Ascending aorta (tissue), 2 donors: ENCODE measurements at regions not wholly inside any gene's neighbourhood (a gene's known extent, or its start where the extent isn't known, plus 50 kb on each side); places are given as distances from the start of the nearest gene placed in this dataset.
"Not testable (repeated sequence)": the region's sequence is repeated elsewhere in the genome, so short reads cannot be mapped to it uniquely, and the experiment has no call there.

ENCODE experiments used
- DNase-seq, 2 donors: peaks; one replicate each; pipeline ENCODE4 v3.0.0-alpha.2; 2019; ENCODE audit warnings: low spot score in 2 of 2
- H3K27ac ChIP-seq, 2 donors: fragments of 200-600 bp; sonication (generic); one replicate each; pipeline ENCODE4 v1.5.1; 2016 to 2017; ENCODE audit warnings: mild to moderate bottlenecking in 1 of 2
- H3K27me3 ChIP-seq: fragments of 200-600 bp; sonication (generic); one replicate; pipeline ENCODE4 v1.5.1; 2017
- H3K36me3 ChIP-seq, 2 donors: fragments of 200-600 bp; sonication (generic); one replicate each; pipeline ENCODE4 v1.5.1; 2016
- H3K4me1 ChIP-seq, 2 donors: fragments of 200-600 bp; sonication (generic); one replicate each; pipeline ENCODE4 v1.5.1; 2016 to 2017; ENCODE audit warnings: mild to moderate bottlenecking in 1 of 2
- H3K4me3 ChIP-seq, 2 donors: fragments of 200-600 bp; sonication (generic); one replicate each; pipeline ENCODE4 v1.5.1; 2016 to 2017; ENCODE audit warnings: mild to moderate bottlenecking in 1 of 2
- H3K9me3 ChIP-seq, 2 donors: fragments of 200-600 bp; sonication (generic); one replicate each; pipeline ENCODE4 v1.5.1; 2016
- CTCF ChIP-seq, 3 experiments: fragments of 200-600 bp in 2 of 3; fragments of 450-650 bp in 1 of 3; sonication (generic) in 2 of 3; IDR thresholded peaks; one replicate each; pipeline ENCODE4 v1.5.1; 2016 to 2019; ENCODE audit warnings: antibody characterized with exemption in 3 of 3, mild to moderate bottlenecking in 1 of 3, moderate library complexity in 1 of 3
- intact Hi-C: fragments of 100-400 bp; cut with DNase I; formaldehyde crosslinking; loops from one replicate; pipeline ENCODE4 v1.15.1; 2023

- H3K4me3 ChIP-seq, result peak overlapping the region; percentile 35 to 39
- intact Hi-C loops, result no loop called here
- H3K9me3 ChIP-seq, result no peaks in the 10 kb centered on the region
- no peak overlapping the region for H3K27ac ChIP-seq
- no peaks in the 10 kb centered on the region for H3K36me3 ChIP-seq
- H3K27me3 ChIP-seq, result no peaks in the 10 kb centered on the region
- no peak for TF ChIP-seq CTCF (IDR thresholded peaks at IDR 0.05)
- no peak for DNase-seq
- no peaks in the 10 kb centered on the region for H3K4me1 ChIP-seq
Measured at GRCh38 chr1:222898191-222898527, 83.3 kb downstream of the DISP1 start.

- H3K27ac ChIP-seq, result no peak overlapping the region
- intact Hi-C loops, result no loop called here
- no peak overlapping the region for H3K4me3 ChIP-seq
- H3K36me3 ChIP-seq, result no peaks in the 10 kb centered on the region
- no peaks in the 10 kb centered on the region for H3K9me3 ChIP-seq
- no peaks in the 10 kb centered on the region for H3K27me3 ChIP-seq
- no peak for DNase-seq
- no peaks in the 10 kb centered on the region for H3K4me1 ChIP-seq
- no peak for TF ChIP-seq CTCF (IDR thresholded peaks at IDR 0.05)
Measured at GRCh38 chr1:222899471-222899870, 84.6 kb downstream of the DISP1 start.

- DNase-seq, result no peak
- intact Hi-C loops, result no loop called here
- H3K36me3 ChIP-seq, result no peaks in the 10 kb centered on the region
- H3K27ac ChIP-seq, result no peak overlapping the region
- no peak for TF ChIP-seq CTCF (IDR thresholded peaks at IDR 0.05)
- no peaks in the 10 kb centered on the region for H3K9me3 ChIP-seq
- no peaks in the 10 kb centered on the region for H3K27me3 ChIP-seq
- no peaks in the 10 kb centered on the region for H3K4me1 ChIP-seq
- no peak overlapping the region for H3K4me3 ChIP-seq
Measured at GRCh38 chr1:222904451-222904850, 89.6 kb downstream of the DISP1 start.

- Histone ChIP-seq H3K4me1 (peaks cover 0 to 4% of the 10 kb centered on the region in 2 donors), H3K9me3 (no peaks in the 10 kb centered on the region), H3K36me3 (no peaks in the 10 kb centered on the region), H3K27me3 (no peaks in the 10 kb centered on the region), H3K27ac (no peak overlapping the region), H3K4me3 (no peak overlapping the region)
- TF ChIP-seq CTCF (IDR thresholded peaks at IDR 0.05), result no peak
- intact Hi-C loops, result no loop called here
- no peak for DNase-seq
Measured at GRCh38 chr1:222905151-222905550, 90.3 kb downstream of the DISP1 start.

- H3K27me3 ChIP-seq, H3K4me1 ChIP-seq, H3K27ac ChIP-seq, H3K9me3 ChIP-seq, intact Hi-C loops, H3K4me3 ChIP-seq, H3K36me3 ChIP-seq, DNase-seq: not testable (repeated sequence)
Measured at GRCh38 chr1:222906271-222906739, 91.5 kb downstream of the DISP1 start.

- intact Hi-C loops, result no loop called here
Measured at GRCh38 chr1:222909586-222909985, 94.7 kb downstream of the DISP1 start.

More at GRCh38 chr1:222909586-222909985, 94.7 kb downstream of the DISP1 start:
- H3K4me3 ChIP-seq, result no peak overlapping the region
- H3K9me3 ChIP-seq, result no peaks in the 10 kb centered on the region
- TF ChIP-seq CTCF (IDR thresholded peaks at IDR 0.05), result no peak
- peak overlapping the region; percentile 28 to 67 for H3K27ac ChIP-seq
- peak in 1 of 2 donors; percentile 66 for DNase-seq
- H3K4me1 ChIP-seq, result peaks cover 0 to 4% of the 10 kb centered on the region in 2 donors
- H3K36me3 ChIP-seq, result no peaks in the 10 kb centered on the region
- H3K27me3 ChIP-seq, result no peaks in the 10 kb centered on the region
